Fibroblast of the conjunctiva (primary cell): ENCODE measurements at regions not wholly inside any gene's neighbourhood (a gene's known extent, or its start where the extent isn't known, plus 50 kb on each side); places are given as distances from the start of the nearest gene placed in this dataset.
"Not testable (repeated sequence)": the region's sequence is repeated elsewhere in the genome, so short reads cannot be mapped to it uniquely, and the experiment has no call there.

ENCODE experiments used
- DNase-seq: peaks from one replicate; pipeline ENCODE4 v3.0.0-alpha.2; 2010; ENCODE audit warnings: low read depth

GRCh38 chr13:30816736-30817135 is 81.4 kb downstream of the ALOX5AP start:
- DNase-seq = no peak

DNA sequence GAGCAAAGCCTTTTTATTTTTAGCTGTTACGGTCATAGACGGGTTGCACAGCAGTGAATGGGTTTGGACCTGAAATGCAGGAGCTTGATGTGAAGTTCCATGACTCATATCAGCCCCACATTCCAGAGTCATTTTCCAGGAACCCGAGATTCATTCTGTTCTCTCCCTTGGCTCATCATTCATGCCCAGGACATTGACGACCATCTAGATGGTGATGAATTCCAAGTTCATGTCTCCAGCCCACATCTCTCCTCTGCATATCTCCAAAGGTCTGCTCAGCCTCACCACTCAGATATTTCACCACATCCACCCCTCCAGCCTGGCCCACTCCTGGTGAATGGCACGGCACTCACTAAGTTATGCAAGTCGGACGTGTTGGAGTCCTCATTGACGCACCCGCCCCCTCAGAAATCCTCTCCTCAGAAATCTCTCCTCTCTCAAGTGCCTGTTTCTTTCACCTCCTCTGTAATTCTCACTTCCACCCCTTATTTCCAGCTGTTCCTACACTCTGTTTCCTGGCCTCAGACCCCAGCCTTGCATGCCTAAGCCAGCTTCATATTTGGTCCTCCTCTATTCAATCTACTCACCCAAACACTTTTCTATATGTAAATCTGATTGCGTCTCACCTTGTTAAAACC is 83.1 kb downstream of the ALOX5AP start:
- no peak for DNase-seq

- no peak for DNase-seq
These were observed 84.0 kb downstream of the ALOX5AP start for GRCh38 chr13:30819136-30819888.

- no peak for DNase-seq
These were observed 84.7 kb upstream of the MEDAG start for GRCh38 chr13:30821421-30821820.

DNA sequence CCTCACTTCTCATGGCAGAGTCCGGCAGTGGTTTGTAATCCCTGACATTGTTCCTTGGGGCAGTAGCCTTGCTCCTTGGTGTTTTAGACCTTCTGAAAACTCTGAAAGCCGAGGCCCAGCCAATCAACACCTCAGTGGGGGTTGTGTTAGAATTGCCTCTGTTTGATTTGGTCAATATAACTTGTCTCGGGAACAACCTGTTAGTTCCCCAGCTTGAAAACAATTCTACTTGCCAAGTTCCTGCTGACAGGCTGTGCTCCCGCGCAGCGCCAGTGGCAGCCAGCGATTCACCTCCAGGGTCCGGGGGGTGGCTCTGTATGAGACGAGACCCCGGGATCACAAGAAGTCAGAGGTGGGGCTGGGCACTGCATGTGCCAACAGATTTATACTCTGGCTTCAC is 81.4 kb upstream of the MEDAG start:
- no peak for DNase-seq

DNA sequence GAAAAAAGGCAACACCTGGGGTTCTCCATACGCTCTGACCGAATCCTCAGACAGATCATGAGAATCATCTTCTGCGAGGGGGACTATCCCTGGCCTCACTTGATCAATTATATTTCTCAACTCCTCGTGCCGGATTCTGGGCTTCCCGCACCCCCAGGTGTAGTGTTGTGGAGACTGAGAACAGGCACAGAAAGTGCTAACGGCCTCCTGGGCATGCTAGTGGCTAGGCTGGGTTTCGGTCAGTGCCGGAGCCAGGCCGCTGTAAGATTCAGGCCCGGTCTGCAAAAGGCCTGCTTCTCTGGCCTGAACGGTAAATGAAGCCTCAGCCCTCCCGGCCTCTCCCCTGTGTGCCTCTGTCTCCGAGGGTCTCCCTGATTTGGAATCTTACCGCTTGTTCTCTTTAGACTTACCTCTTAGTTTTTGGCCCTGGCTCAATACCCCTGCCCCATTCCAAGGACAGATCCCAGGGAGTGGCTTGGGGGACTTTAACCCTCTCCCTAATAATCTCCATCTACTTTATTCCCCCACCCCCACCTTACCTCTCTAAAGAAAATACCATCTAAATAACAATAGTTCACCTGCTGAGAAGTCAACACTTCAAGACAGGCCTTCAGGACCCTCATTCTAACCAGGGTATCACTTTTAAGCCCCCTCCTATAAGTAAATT is 79.0 kb upstream of the MEDAG start:
- DNase-seq = no peak

DNA sequence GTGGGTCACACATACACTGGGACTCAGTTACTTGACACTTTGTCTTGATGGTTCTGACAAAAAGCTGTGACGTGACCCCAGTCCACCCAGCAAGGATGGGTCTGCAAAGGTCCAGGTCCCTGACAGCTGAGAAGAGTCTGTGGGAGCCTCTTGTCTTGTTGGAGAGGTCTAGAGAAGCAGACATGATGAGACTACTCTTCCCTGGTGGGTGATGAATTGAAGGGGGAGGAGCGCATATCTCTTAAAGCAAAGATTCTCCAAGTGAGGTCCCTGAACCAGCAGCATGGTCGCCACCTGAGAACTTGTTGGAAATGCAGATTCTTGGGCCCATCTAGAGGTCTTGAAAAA is 78.5 kb upstream of the MEDAG start:
- DNase-seq = no peak

GRCh38 chr13:30829145-30829832 is 76.8 kb upstream of the MEDAG start:
- no peak for DNase-seq

DNA sequence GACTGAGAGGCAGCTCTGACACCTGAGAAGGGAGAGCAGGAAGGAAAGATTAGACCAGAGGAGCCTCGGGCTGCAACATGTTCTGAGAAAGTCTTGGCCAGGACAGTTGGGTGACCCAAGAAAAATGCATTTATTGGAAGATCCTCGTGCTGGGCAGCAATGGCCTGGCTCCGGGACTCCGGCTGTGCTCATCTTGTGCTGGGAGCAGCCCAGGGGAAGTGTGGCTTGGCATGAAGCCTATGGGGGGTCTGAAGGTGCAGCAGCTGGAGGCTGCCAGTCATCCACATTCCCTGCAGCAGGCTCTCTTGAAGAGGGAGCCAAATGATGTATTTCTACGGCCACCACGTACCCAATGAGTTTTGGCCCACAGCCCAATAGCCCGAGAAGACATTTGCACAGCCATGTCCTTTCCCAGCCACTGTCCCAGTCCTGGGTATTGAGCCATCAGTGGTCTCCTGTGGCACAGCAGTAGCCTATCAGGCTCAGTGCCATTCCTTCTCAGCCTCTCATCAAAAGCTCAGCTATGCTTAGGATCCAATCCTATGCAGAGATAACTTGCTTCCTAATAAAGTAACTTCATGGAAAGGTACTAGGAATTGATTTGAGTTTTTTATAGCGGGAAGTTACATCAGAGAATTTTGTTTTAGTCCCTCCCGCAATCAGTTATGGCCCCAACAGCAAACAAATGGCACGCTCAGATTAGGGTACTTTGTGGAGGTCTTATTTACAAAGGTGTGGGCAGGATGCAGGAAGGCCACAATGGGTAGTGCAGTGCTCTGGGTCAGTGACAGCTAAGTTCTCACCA is 76.0 kb upstream of the MEDAG start:
- DNase-seq = no peak

- DNase-seq = no peak
These were observed 75.5 kb upstream of the MEDAG start for GRCh38 chr13:30830638-30830965.

- no peak for DNase-seq
These were observed 74.6 kb upstream of the MEDAG start for GRCh38 chr13:30831515-30831914.

- no peak for DNase-seq
These were observed 73.7 kb upstream of the MEDAG start for GRCh38 chr13:30832377-30832776.

DNA sequence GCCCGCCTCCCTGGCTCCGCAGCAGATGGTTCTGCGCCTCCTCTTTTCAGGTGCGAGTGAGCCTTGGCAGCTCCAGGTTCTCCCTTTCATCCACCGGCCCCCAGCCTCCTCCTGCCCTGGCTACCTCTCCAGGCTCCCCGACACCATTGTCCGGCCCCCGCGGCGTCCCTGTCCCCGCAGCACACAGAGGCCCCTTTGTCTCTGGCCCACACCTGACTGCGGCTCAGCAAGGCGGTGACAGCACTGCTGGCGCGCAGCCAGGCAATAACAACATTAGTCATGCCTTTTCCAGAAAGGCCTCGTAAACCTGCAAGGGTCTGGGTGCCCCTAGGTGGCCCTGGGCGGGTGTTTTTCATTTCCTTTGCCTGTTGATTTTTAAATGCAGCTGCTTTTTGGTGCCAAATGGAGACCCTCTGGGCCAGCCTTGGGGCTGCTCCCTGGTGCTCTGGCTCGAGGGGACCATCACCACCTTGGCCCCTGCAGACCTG is 73.2 kb upstream of the MEDAG start:
- DNase-seq = no peak

DNA sequence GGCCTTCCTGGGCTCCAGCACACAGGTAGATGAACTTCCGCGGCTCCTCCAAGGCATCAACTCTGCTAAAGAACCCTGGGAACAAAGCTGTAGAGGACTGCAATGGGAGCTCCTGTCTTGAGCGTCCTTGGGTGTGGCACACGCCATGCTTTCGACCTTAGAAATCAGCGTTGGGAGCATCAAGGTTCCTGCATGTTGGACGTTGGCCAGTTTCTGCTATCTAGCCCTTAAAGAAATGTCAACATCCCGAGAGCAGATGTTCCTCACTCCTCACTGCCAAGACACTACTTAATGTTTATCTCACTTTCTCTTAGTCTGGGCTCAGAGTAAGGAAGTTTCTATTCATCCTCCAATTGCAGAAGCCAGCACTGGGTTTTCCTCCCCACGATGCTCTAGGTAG is 70.6 kb upstream of the MEDAG start:
- DNase-seq = no peak

GRCh38 chr13:30837227-30838159 is 68.6 kb upstream of the MEDAG start:
- no peak for DNase-seq

GRCh38 chr13:30839636-30840035 is 66.4 kb upstream of the MEDAG start:
- not testable (repeated sequence) for DNase-seq

DNA sequence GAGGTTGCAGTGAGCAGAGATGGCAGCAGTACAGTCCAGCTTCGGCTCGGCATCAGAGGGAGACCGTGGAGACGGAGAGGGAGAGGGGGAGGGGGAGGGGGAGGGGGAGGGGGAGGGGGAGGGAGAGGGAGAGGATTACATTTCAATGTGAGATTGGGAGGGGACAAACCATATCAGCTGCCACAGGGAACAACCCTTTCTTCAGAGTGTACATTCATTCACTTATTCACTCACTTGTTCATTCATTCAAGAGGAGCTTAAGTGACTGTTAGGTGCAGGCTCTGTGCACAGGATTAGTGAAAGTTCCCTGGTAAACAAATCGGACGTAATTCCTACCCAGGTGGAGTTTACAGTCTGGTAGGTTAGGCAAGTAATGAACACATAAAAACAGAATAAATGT is 65.6 kb upstream of the MEDAG start:
- no peak for DNase-seq

DNA sequence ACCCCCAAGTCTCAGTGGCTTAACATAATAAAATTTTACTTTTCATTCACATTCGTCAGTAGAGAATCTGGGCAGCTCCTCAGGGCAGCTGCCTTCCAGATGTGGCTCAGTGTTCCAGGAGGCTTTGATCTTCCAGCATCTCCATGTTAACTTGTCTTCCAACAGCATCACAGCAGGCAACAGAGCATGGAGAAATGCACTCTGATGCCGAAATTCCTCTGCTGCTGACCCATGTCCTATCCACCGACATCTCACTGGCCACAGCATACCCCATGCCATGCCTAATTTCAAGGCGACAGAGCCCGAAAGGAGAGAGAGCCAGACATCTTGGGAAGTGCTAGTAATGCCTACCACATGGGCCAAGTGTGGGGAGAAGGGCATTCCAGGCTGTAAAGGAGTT is 64.9 kb upstream of the MEDAG start:
- no peak for DNase-seq

DNA sequence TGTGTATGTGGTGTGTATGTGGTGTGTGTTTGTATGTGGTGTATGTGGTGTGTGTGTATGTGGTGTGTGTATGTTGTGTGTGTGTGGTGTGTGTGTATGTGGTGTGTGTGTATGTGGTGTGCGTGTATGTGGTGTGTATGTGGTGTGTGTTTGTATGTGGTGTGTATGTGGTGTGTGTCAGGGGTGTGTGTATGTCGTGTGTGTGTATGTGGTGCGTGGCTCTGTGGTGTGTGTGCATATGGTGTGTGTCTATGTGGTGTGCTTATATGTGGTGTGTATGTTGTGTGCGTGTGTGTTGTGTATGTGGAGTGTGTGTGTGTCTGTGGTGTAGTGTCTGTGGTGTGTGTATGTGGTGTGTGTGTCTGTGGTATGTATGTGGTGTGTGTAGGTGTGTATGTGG is 62.5 kb upstream of the MEDAG start:
- DNase-seq = no peak

DNA sequence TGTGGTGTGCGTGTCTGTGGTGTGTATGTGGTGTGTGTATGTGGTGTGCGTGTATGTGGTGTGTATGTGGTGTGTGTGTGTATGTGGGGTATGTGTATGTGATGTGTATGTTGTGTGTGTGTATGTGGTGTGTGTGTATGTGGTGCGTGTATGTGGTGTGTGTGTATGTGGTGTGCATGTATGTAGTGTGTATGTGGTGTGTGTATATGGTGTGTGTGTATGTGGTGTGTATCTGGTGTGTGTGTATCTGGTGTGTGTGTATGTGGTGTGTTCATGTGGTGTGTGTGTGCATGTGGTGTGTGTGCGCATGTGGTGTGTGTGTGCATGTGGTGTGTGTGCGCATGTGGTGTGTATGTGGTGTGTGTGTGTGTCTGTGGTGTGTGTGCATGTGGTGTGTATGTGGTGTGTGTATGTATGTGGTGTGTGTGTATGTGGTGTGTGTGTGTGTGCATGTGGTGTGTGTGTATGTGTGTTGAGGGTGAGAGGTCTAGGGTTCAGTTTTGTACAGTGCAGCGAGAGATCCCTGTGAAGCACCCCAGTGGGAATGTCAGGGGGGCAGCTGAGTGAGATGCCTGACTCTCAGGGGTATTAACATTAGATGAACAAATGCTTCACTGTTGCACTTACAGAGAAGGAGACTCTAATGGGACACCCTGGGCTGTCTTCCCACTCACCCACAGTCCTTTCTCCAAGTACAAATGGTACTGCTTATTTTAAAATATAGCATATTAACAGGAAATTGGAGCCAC is 61.3 kb upstream of the MEDAG start:
- DNase-seq = no peak
